Lower leg skin (tissue), 3 donors: ENCODE measurements at regions not wholly inside any gene's neighbourhood (a gene's known extent, or its start where the extent isn't known, plus 50 kb on each side); places are given as distances from the start of the nearest gene placed in this dataset.

Experiments used
- POLR2A ChIP-seq, 2 donors: fragments of 450-650 bp; IDR thresholded peaks; one replicate each; pipeline ENCODE4 v1.6.1; 2016 to 2017; ENCODE audit warnings: antibody characterized with exemption in 2 of 2, mild to moderate bottlenecking in 1 of 2, moderate library complexity in 1 of 2
- TF ChIP-seq, protein P1 (sequence below), 3 donors: fragments of 450-650 bp; IDR thresholded peaks; one replicate each; pipeline ENCODE4 v1.5.1; 2016; ENCODE audit warnings: antibody characterized with exemption in 3 of 3, mild to moderate bottlenecking in 3 of 3, moderate library complexity in 2 of 3

DNA sequence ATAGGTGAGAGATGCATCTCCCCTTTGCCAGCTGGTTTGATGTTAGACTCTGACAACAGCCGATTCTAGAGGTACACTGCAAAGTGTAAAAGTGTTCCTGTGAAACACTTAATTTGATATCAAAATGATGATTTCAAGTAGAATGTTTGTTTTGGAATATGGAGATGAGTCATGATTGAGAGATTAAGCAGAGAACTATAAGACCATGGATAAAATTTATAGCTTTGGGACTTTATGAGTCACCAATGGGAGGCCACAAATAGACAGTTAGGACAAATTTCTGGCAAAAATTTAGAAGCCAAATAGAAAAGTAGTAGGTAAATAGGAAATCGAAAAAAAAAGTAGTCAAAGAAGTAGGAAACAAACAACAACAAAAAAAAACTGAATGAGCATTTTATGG, 672.5 kb downstream of the NSUN3 start:
- TF ChIP-seq, protein P1, sequence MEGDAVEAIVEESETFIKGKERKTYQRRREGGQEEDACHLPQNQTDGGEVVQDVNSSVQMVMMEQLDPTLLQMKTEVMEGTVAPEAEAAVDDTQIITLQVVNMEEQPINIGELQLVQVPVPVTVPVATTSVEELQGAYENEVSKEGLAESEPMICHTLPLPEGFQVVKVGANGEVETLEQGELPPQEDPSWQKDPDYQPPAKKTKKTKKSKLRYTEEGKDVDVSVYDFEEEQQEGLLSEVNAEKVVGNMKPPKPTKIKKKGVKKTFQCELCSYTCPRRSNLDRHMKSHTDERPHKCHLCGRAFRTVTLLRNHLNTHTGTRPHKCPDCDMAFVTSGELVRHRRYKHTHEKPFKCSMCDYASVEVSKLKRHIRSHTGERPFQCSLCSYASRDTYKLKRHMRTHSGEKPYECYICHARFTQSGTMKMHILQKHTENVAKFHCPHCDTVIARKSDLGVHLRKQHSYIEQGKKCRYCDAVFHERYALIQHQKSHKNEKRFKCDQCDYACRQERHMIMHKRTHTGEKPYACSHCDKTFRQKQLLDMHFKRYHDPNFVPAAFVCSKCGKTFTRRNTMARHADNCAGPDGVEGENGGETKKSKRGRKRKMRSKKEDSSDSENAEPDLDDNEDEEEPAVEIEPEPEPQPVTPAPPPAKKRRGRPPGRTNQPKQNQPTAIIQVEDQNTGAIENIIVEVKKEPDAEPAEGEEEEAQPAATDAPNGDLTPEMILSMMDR (IDR thresholded peaks at IDR 0.05) = no peak
- TF ChIP-seq POLR2A (IDR thresholded peaks at IDR 0.05) = no peak
